ENCODE measurements at regions not wholly inside any gene's neighbourhood (a gene's known extent, or its start where the extent isn't known, plus 50 kb on each side); places are given as distances from the start of the nearest gene placed in this dataset.
"Not testable (repeated sequence)": the region's sequence is repeated elsewhere in the genome, so short reads cannot be mapped to it uniquely, and the experiment has no call there.

DNA sequence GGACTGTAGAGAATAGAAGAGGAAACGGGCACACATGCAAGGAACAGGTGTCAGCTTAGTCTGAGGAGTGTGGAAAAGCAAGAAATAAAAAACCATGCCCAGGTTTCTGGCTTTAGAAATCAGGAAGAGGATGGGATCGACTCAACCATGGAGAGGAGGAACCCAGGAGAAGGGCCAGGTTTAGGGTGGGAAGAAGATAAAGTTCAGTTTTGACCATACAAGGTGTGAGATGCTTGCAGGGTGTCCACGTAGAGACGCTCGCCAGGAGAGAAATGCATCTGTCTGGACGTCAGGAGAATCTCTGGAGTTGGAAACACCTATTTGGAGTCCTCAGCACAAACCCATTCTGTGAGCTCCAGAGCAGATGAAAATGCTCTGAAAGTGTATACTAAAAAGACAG, 275.1 kb downstream of the CYRIA start:
- no peak for DNase-seq

DNA sequence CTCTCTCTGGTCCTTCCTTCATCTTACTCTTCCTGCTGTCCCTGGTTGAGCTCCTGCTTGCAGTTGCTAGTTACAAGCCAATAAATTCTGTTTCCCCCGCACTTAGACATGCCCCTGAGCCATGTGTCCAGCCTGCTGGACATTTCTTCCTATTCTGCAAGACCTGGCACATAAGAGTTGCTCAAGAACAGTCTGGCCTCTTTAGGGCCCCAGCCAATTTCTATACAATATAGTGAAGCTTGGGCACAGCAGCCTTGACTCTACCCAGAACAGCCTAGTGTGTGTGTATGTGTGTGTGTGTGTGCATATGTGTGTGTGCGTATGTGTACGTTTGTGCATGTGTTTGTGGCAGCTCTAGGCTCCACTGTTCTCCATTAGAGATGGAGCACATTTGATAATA, 276.0 kb downstream of the CYRIA start:
- no peak for DNase-seq

DNA sequence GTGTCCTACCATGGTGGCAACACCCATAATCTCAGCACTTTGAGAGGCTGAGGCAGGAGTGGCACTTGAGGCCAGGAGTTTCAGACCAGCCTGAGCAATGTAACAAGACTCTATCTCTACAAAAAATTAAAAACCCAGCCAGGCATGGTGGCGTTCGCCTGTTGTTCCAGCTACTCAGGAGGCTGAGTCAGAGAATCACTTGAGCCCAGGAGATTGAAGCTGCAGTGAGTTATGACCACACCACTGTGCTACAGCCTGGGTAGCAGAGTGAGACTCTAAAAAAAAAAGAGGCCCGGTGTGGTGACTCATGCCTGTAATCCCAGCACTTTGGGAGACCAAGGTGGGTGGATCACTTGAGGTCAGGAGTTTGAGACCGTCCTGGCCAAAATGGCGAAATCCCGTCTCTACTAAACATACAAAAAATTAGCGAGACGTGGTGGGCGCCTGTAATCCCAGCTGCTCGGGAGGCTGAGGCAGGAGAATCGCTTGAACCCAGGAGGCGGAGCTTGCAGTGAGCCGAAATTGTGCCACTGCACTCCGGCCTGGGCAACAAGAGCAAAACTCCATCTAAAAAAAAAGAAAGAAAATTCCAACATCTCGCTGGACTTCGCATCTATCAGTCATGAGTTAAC, 277.3 kb downstream of the CYRIA start:
- DNase-seq, result not testable (repeated sequence)

DNA sequence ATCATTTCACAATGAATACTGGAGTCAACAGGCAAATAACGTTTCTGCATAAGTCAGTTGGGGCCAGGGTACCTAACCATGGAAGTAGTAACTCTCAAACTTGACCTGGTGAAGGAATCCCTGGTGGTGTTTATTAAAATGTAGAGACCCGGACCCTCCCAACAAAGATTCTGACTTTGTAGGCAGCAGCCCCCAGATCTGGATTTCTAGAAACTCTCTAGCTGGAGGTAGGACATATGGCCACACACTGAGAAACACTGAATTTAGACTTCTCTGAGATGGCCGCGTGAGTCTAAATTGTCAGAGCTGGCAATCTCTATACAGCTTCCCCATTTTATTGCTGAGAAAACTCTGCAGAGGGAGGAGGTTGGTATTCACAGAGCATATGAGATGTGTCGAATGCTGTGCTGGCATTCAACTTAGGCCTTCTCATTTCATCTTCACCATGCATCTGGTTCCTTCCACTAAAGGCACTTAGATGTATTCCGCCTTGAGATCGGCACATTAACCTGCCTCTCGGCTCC, 278.1 kb downstream of the CYRIA start:
- DNase-seq, result no peak

DNA sequence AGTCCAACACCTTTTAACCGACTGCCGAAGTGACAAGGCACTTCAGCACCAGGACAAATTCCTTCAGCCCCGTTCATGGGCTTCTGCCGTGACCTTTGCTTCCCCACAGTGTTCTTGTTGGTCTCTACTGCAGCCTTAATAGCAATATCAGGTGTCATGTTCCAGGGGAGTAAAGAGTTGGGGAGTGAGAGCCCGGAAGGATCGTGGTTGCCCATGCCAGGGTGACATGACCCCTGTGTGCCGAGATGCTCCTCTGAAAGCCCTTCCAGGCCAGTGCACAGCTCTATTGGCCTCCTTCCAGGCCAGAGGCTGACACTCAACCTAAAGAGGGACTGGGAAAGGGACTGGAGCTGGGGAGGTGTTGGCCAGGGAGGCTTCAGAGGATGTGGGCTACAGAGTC, 279.2 kb downstream of the CYRIA start:
- no peak for DNase-seq

DNA sequence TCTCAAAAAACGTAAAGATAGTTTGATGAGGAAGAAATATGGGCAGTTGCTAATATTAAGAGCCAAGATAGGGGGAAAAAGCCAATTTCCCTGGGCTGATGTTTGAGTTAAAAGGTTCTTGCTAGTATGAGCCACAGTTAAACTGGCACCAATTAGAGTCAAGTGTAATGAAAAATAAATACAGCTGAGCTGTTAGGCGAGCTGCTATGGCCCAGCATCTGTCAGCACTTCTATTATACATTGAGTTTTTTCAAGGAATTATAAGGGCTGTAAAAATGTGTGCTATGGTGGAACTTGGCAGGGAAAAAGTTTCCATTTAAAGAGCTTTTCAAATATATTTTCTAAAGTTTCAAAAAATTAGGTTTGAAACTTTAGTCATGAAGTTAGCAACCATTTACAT, 279.6 kb downstream of the CYRIA start:
- no peak for DNase-seq

DNA sequence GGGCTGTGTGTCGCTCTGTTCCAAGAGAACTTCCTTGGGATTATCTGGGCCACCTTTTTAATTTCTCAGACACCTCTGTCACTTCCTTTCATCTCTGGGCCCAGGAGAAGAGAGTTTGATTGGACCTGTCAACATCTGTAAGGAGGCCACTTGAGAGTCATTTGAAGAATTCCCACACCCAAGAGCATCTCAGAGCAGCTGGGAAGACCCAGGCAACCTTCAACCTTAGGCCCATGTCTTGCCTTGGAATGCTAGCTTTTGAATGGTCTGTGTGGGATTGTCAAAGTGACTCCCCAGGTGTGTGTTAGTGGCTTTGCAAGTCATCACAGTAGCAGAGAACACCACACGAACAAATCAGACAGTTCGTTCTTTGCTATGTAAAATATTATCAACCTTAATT, 280.3 kb downstream of the CYRIA start:
- DNase-seq, result no peak

DNA sequence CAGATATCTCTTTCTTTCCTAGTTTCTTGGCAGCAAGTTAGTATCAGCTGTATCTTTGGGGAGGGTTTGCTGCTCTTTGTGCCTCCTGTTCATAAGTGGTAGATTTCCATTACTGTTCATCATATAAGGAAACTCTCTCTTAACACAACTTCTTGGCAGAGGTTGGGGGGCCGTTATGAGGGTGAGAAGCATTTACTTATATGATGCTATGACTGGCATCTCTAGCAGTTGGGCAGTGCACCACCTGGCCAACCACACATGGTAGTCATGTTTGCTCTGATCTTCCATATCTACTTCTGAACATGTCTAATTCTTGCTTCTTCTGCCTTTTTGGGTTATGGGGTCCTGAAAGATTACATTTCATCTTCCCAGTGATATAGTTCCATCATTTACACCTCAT, 282.2 kb downstream of the CYRIA start:
- DNase-seq, result no peak

DNA sequence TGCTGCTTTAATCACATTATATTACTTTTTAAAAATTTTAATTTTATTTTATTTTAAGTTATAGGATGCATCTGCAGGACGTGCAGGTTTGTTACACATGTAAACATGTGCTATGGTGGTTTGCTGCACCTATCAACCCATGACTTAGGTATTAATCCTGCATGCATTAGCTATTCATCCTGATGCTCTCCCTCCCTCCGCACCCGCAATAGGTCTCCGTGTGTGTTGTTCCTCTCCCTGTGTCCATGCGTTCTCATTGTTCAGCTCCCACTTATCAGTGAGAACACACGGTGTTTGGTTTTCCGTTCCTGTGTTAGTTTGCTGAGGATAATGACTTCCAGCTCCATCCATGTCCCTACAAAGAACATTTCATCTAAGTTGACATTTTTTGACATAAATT, 283.2 kb downstream of the CYRIA start:
- DNase-seq, result no peak

DNA sequence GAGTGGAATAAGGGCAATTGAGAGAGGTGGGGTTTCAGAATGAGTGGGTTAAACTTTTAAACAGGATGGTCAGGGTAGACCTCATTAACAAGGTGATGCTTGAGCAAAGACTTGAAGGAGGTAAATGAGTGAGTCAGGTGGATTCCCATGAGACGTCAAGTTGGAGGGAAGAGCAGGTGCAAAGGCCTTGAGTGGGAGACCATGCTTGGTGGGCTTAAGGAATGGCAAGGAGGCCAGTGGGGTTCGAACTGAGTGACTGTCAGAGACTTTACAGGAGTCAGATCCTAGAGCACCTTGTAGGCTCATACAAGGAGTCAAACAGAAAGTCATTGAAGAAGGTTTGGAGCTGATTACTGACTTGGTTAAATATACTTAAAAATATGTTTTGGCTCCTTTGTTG, 284.1 kb downstream of the CYRIA start:
- DNase-seq, result no peak

DNA sequence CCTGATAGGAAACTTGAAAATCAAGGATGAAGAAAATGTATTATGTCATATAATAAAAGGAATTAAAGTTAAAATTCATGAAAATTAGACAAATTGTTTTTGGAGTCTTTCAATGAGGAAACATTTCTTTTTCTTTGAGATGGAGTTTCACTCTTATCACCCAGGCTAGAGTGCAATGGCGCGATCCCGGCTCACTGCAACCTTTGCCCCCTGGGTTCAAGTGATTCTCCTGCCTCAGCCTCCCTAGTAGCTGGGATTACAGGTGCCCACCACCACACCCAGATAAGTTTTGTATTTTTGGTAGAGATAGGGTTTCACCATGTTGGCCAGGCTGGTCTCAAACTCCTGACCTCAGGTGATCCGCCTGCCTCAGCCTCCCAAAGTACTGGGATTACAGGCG, 285.7 kb downstream of the CYRIA start:
- not testable (repeated sequence) for DNase-seq

DNA sequence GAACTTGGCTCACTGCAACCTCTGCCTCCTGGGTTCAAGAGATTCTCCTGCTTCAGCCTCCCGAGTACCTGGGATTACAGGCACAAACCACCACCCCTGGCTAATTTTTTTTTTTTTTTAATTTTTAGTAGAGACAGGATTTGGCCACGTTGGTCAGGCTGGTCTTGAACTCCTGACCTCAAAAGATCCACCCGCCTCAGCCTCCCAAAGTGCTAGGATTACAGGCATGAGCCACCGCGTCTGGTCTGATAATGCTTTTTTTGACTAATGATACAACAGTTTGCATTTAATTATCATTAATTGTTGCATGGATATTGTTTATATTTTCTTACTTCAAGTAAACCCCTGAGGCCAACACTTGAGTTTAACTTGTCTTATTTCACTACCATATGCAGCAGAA, 286.6 kb downstream of the CYRIA start:
- not testable (repeated sequence) for DNase-seq

DNA sequence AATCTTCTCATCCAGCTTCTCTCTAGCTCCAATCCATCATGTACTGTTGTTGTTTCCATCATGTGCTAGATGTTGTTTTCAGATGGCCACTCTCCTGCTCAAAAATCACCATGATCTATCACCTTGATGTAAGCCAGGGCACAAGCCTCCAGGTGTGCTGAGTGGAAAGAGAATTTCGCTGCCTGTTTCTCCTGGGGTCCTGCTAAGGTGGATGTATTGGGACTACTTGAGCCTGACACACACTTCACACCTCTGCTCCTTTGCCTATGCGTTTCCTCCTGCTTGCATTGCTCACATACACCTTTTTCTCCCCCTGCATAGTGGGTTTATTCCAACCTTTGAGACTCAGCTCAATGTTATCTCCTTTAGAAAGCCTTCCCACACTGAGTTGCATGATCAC, 287.6 kb downstream of the CYRIA start:
- DNase-seq, result no peak

DNA sequence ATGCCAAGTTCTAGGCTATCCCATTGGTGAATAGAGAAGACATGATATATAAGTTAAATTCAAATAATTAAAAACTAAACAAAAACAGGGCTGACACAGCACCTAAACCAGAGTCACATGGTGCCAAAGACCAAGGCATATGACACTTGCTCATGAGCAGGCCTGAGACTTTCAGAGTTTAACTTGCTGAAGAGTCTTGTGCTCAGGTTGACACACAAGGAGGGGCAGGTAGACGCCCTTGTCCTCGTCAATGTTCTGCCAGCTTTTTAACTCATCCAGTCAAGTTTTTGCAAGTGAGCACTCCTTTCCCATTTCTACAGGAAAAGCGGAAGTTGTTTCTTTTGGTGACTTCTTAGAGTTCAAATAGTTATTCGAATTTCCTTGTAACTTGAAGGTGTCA, 289.7 kb downstream of the CYRIA start:
- DNase-seq, result no peak

DNA sequence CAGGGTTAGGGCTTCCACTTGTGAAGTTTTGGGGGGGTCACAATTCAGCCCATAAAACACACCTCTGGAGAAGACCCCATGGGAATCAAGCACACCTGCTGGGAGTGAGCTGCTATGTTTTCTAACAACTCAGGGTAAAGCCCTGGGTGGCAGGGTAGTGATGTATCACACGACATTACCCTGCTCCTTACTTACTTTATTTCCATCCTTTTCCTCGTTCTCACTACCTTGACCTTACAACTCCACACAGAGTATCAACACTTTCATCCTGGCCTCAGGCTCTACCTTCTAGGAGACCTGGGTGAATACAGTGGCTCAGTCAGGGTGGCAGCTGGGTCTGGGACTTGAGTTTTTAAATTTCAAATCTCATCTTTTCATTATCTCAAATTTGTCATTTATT, 290.3 kb downstream of the CYRIA start:
- DNase-seq, result no peak

DNA sequence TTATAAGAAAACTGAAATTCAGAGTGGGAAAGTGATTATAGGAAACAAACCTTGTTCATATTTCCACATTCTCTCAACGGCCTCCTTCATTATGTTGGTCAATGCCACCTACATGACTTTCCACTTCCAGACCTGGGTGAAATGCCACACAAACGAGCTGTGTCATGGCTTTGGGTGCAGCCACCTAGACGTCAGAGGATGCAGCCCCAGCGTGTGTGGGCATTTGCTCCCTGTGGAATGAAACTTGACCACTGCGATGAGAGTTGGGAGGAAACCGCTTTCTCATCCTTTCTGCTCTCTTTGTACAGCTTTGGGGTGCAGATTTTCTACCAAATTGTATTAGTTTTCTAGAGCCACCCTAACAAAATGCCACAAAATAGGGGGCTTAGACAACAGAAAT, 291.0 kb downstream of the CYRIA start:
- no peak for DNase-seq

DNA sequence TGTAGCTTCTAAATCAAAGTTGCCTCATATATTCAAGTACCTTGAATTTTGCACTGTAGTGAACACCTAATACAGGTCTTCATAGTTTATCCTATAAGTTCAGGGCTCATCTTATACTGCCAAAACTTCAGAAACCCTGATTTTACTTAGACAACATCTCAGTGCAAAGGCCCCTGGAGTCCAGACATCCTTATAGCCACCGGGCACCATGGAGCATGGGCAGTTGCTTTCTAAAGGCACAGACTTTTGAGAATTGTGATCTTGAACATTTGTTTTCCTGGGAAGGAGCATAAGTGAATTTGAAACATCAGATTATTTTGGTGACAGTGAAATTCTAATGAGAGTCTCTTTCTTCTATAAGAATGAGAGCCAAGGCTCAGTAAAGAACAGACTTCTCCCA, 292.3 kb downstream of the CYRIA start:
- no peak for DNase-seq

DNA sequence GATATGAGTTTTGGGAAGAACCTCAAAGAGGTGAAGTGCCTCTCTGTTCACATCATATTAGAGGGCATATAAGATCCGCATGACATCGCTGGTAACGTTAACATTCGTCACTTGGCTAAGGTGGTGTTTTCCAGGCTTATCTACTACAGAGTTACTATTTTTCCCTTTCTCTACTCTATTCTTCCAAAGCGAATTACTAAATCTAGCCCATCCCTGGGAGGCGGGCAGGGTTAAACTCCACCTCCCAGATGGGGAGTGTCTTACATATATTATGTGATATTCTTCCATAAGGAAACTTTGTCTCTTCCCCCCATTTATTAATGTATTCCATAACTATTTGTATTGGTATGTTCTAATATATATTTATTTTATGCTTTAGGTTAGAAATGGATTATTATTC, 293.9 kb downstream of the CYRIA start:
- DNase-seq, result no peak

DNA sequence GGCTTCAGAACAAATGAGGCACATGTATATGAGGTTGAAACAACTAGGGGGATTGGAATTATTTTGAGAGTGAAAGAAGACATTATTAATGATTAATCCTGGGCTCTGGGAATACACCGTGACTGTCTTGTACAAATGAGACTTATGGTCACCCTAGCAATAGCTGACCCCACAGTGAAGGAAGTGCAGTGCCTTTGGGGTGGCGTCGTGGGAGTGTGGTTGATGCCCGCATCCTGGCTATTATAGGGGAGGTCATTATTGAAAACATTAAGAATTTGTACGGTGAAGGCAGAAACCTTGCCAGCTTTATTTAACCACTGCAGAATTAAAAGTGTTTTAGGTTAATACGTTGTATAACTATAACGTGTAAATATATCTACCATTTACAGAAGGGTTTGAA, 296.7 kb downstream of the CYRIA start:
- no peak for DNase-seq

DNA sequence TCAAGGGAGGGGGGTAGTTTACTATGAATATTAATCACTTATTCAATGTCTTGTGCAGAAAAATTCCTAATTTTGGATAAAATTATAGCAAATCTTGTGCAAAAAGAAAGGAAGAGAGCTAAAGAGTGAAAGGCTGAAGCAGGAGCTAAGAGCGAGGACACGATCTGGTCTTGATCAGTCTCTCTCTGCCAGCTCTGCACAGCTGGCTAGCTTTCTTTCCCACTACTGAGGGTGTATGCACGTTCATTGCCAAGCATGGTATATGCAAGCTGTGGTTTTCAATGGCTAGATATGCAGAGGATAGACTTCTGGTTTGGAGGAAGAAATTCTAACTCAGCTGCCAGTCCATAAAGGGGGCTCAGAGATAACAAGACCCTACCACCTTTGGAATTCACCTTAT, 297.3 kb downstream of the CYRIA start:
- DNase-seq, result no peak

DNA sequence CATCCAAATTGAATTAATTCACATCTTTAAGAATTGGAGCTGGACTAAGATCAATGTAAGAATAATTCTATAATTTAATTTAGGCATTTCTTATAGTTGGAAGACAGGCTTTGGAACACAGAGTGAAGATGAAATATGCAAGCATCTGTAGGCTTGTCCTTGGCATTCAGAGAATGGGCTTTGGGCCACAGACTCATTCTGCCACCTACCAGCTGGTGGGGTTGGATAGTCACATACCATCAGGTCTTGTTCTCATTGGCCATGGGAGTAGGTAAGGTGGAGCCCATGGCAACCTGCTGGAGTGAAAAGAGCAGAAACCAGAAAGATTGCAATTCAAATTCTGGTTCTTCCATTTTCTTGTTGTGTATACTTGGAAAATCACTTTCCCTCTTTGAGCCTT, 300.3 kb downstream of the CYRIA start:
- no peak for DNase-seq

DNA sequence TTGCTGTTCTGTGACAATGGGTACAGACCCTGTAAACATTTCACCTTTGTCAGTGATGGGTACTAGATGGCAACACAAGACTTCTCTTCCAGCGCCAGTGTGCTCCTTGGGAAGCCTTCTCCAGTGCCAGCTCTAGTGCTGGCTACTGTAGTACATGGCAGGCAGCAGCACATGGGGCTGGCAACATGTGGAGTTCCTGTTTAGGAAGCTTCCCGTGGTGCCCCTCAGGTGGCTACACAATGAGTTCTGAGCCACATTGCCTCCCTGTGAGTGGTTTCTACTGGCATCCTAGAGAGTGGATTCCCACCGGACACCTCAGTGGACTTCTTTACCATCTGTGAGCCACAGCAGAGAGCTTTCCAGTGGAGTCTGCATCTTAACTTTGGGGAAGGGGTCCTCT, 302.1 kb downstream of the CYRIA start:
- no peak for DNase-seq

DNA sequence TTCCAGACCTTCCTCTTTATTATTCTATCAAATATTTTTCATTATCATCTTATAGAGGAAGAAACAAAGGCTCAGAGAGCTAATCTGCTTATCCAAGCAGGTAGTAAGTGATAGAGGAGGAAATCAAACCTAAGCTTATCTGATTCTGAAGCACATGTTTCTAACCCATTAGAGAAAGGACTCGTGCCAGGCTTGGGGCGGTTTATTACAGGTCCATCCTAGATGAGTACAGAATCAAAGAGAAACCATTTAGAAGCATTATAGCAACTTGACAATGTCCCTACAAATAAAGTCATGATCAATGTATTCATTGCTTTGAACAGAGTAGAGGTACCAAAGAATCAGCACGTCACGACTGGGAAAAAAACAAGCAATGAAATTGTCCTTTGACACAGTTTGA, 303.0 kb downstream of the CYRIA start:
- DNase-seq, result no peak

DNA sequence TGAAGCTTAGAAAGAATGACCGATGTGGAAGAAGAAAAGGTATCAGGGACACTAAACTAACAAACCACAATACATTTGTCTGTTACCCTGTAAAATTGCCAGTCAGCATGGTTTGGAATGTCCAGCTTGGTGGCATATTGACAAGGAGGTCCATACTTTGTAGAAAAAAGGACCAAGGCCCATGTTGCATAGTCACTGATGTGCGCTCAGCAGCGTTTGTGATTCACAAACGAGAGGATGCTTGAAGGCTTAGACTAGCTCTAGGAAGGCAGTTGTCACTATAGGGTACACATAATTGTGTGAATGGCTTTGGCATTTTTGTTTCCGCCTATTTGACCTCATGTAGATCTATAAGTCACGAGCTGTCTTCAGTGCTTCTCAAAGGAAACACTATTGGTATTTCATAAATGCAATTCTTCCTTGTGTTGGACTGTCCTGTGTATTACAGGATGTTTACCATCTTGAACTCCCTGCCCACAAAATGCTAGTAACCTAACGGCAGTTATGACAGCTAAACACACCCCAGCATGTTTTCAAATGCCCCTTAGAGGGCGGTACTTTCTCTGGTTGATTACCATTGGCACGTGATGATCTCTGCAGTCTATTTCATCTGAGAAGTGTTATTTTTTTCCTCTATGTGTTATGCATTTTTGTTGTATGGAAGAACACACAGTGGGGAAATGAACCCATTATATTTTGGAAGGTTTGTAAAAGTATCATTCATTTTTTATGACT, 304.2 kb downstream of the CYRIA start:
- DNase-seq, result no peak

DNA sequence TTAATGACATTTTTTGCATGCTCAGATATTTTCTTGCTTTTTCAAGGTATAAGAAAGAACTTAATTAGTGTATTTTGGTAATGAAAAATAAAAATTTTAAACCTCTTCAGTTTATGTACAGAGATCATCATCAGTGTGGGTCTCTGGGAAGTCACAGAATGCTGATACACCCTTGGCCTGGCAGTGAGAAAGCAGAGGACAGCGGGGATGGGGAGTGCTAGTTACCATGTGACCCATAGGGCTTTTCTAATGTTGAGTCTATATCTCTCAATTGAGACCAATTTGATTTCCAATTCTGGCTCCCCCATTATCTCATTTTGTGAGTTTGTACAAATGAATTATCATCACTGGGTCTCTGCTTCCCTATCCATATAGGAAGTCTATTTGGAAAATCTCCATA, 305.7 kb downstream of the CYRIA start:
- DNase-seq, result no peak
